ENCODE measurements at regions not wholly inside any gene's neighbourhood (a gene's known extent, or its start where the extent isn't known, plus 50 kb on each side); places are given as distances from the start of the nearest gene placed in this dataset.
"Not testable (repeated sequence)": the region's sequence is repeated elsewhere in the genome, so short reads cannot be mapped to it uniquely, and the experiment has no call there.

DNA sequence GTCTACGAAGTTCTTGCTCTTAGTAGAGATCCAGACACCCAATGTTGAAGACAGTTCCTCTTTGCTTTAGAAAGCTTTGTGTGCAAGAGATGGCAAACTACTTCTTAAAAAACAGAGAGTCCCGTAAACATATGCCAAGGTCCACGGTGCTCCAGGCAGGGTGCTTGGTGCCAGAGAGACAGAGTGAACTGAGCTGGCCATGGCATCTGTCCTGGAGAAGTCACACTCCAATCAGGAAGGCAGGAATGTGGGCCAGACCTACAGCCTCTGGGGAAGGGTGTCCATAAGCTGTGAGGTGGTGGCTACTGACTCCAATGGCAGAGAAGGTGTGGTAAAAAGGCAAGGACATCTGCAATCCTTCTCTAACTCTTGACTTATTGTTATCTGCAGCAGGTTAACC, 242.0 kb upstream of the PLGLB2 start:
- H3K27me3 ChIP-seq (replicated peaks); H3K9me3 ChIP-seq (replicated peaks); DNase-seq (ENCODE audit: low read depth in 1 of 2, low spot score in 2 of 2); H3K36me3 ChIP-seq; H3K4me3 ChIP-seq; H3K27ac ChIP-seq; H3K4me1 ChIP-seq (replicated peaks): not testable (repeated sequence)

DNA sequence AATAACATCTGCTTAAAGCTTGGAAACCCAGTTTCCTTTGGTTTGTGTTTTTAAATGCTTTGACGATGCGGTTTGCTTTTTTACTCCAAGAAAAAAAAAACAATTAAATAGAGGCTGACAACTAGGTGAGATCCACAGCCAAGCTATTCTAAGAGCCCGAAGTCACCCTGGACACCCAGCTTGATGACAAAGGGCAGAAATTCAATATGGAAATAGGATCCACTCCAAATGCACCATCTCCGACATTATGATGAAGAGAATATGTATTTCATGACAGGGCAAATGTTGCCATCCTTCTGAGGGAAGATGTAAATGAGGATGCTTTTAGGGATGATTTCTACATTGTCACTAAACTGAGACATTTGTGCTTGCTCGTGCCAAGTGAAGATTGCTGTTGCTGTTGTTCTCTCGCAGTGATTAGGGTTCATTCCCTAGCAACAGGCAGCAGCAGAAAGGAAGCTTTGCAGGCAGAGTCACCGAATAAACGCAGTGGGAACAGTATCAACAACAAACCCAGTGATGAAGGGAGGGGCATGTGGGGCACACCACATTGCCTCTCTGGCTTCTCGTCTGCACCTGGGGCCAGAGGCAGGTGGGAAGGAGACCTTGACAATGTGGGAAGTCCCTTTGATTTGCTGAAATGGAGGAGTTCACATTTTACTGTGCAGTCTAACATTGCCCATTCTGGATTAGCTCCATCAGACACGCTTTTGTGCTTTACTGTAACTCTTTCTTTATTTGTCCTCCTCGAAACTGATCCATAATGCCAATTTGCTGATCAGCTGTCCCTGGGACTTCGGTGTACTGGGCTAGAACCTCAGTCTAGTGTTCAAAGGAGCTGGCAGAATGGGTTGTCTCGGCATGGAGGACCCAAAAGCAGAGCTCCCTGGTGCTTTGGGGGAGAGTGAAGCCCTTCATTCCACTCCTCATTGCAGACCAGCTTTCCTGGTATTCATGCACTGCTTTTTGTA, 240.2 kb upstream of the PLGLB2 start:
- not testable (repeated sequence) for H3K27ac ChIP-seq; H3K36me3 ChIP-seq; H3K4me1 ChIP-seq (replicated peaks); H3K4me3 ChIP-seq; H3K9me3 ChIP-seq (replicated peaks); H3K27me3 ChIP-seq (replicated peaks); DNase-seq (ENCODE audit: low read depth in 1 of 2, low spot score in 2 of 2)

DNA sequence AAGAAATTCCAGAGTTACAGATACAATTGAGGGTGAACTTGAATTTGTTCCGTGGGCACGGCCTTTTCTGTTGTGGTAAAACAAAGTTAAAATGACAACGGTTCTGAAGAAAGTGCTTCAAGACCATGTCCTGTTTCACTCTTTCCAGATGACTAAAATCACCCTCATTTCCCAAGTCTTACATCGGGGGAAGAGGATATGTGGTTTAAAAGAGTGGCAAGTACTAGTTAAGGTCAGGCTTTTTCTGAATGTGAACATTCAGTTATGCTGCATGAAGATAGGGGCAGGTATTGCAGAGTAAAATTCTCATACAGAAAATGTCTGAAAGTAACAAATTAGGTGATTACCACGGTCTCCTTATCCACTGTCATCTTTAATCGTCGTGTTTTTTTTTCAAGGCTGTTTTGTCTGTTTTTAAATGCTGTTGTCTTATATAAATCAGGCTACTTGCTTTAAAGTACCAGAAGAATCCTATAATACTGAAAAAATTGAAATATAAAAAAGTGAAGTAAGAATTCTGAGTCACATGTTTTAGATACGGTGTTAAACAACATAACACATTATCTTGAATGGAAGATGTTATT, 236.6 kb upstream of the PLGLB2 start:
- H3K27ac ChIP-seq; H3K36me3 ChIP-seq; H3K4me1 ChIP-seq (replicated peaks); H3K4me3 ChIP-seq; H3K27me3 ChIP-seq (replicated peaks); DNase-seq (ENCODE audit: low read depth in 1 of 2, low spot score in 2 of 2); H3K9me3 ChIP-seq (replicated peaks): not testable (repeated sequence)

DNA sequence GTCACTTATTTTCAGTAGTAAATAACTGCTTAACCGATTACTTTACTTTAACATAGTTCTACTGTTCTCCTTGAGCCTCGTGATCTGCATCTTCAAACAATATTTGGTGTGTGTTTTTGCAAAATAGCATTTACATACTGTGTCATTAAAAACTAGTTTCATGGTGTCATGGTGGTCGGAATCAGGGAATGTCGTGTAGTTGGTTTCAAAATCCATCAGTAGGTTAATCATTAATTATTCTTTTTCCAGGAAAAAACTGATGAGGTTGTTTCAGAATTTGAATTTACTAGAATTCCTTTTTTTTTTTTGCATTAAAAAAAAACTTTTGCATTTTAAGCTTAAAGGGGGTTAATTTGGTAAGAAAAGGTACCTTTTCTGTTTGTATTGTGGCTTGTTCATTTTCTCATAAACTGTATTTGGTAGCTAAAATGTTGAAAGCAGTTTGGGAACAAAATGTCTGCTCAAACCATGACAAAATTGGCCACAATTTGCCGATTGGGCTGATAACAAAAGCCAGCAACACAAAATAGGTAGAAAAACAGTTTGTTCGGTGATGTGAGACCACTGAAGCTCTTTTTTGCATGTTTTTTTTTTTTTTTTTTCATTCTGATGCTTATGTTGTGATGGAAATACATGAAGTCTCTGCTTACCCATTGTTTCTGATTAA, 234.9 kb upstream of the PLGLB2 start:
- not testable (repeated sequence) for H3K9me3 ChIP-seq (replicated peaks); H3K4me1 ChIP-seq (replicated peaks); H3K36me3 ChIP-seq; H3K27me3 ChIP-seq (replicated peaks); H3K4me3 ChIP-seq; DNase-seq (ENCODE audit: low read depth in 1 of 2, low spot score in 2 of 2); H3K27ac ChIP-seq

DNA sequence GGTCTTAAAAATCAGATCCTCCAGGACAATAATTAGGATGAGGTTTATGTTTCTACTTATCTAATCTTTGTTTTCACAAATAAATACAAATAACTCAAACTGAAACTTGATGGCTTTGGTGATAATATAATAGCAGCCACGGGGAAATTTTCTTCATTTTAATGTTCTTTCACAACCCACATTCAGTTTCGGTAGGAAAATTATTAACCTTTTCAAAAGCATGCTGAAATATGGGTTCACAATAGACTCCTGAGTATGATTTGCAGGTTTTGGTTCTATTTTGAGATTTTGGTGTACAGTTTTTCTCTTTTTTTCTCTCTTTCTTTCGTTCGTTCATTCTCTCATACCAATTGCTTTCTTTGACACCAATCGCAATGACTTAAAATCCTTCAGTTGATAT, 233.9 kb upstream of the PLGLB2 start:
- not testable (repeated sequence) for H3K9me3 ChIP-seq (replicated peaks); H3K36me3 ChIP-seq; H3K4me1 ChIP-seq (replicated peaks); DNase-seq (ENCODE audit: low read depth in 1 of 2, low spot score in 2 of 2); H3K27ac ChIP-seq; H3K4me3 ChIP-seq; H3K27me3 ChIP-seq (replicated peaks)

DNA sequence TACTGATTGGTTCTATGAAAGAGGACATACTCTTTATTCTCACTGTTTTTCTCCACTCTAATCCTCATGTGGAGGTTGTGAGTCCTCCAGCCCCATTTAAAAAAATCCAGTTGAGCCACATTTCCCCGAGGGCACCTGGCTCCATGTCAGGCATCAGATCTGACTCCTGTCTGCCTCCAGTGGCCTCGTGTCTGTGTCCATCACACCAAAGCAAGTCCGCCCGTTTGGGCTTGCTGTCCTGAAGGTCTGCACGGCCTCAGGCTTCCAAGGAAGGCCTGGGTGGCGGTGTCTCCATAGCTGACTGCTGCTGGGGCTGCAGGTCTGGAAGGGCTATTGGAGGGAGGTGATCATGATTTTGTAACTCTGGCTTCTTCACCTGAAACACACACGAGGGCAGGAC, 233.4 kb upstream of the PLGLB2 start:
- H3K9me3 ChIP-seq (replicated peaks); H3K36me3 ChIP-seq; DNase-seq (ENCODE audit: low read depth in 1 of 2, low spot score in 2 of 2); H3K27ac ChIP-seq; H3K27me3 ChIP-seq (replicated peaks); H3K4me1 ChIP-seq (replicated peaks); H3K4me3 ChIP-seq: not testable (repeated sequence)

DNA sequence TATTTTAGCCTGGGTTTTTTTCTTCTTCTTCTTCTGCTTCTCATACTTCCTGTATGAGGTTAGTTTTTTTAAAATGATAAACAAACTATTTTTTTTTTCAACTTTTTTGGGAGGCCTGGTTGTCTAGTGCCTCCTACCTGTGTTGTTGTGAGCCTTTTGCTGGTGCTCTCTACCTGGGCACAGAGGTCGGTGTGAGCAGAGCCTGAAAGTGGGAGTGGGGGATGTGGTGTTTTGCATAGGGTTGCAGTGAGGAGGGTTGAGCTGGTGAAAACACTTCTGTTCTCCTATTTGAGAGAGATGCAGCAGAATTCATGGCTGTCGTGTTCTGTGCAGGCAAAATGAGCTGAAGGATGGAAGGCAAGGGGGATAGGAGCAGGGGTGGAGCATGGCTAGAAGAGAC, 232.7 kb upstream of the PLGLB2 start:
- not testable (repeated sequence) for H3K4me3 ChIP-seq; H3K27ac ChIP-seq; H3K9me3 ChIP-seq (replicated peaks); H3K4me1 ChIP-seq (replicated peaks); DNase-seq (ENCODE audit: low read depth in 1 of 2, low spot score in 2 of 2); H3K36me3 ChIP-seq; H3K27me3 ChIP-seq (replicated peaks)

DNA sequence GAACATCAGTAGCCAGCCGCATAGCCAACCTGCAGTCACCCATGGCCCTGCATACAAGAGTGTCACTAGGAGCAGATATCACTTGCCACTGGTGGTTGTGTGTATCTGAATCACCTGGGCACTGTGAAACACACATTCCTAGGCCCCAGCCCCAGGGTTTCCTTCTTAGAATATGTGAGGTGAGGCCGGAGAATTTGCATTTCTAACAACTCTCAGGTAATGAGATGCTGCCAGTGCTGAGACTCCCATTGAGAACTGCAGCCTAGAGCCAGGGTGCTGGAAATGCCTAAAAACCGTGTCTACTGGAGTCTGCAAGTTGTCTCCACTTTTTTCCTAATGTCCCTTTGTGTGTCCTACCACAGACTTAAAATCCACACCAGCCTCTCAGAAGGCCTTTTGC, 232.0 kb upstream of the PLGLB2 start:
- H3K27ac ChIP-seq; H3K27me3 ChIP-seq (replicated peaks); DNase-seq (ENCODE audit: low read depth in 1 of 2, low spot score in 2 of 2); H3K4me1 ChIP-seq (replicated peaks); H3K9me3 ChIP-seq (replicated peaks); H3K4me3 ChIP-seq; H3K36me3 ChIP-seq: not testable (repeated sequence)

DNA sequence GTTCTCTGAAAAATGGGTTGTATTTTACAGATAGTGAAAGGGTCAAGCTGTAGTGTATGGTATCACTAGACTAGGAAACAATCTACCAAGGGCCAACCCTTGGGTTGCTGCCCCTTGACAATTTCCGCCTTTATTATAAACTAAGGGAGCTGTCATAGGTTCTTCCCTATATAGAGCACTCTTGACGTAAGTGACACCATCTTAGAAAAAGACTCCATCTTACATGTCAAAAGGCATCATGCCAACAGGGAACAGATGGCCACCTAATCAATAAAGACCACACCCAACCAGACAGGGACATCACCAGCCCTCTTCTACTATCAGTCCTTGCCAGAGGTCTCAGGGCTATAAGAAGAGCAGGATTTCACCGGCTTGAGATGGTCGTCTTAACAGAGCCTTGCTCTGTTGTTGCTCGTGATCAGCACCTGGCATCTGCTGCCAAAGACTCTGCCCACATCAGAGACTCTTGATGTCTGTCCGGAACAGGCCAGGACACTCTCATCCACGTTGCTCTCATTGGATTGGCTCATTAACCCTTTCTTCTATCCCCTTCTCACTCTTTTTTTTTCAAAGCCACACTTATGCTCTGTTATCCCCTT, 231.4 kb upstream of the PLGLB2 start:
- H3K4me3 ChIP-seq; H3K9me3 ChIP-seq (replicated peaks); H3K27me3 ChIP-seq (replicated peaks); H3K36me3 ChIP-seq; H3K27ac ChIP-seq; DNase-seq (ENCODE audit: low read depth in 1 of 2, low spot score in 2 of 2); H3K4me1 ChIP-seq (replicated peaks): not testable (repeated sequence)

DNA sequence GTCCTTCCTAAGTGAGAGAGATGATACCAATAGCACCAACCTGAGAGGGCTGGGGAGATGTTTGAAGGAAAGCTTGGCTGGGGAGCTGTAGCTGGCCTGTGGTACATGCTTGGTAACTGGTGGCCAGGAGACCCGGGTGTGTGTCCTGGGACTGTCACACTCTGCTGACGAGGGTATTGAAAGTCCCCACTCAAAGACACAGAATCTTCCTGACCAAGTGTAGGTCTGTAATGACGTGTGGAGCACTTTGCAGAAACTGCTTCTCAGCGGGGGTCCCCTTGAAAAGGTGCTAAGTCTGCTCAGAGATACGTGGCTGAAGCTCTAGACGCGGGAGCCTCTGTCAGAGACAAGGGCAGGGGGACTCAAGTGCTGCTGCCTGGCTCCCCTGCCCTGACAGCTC, 230.4 kb upstream of the PLGLB2 start:
- H3K4me3 ChIP-seq; H3K27ac ChIP-seq; DNase-seq (ENCODE audit: low read depth in 1 of 2, low spot score in 2 of 2): not testable (repeated sequence)

DNA sequence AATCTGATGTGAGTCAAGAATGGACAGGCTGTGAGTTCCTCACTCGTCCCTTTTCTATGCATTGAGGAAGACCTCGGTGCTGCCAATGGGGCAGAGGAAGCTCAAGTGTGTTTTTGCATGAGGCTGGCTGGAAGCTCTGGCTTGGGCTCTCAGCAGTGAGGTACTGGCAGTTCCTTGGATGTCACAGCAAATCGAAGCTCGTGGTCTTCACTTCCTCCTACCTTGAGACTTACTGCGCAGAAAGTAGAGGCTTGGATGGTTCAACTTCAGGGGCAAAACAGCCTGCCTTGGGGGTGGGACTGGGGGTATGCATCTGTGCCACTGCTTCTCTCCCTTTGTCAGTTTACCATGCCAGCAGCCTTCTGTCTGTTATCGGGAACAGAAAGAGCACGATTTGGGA, 229.8 kb upstream of the PLGLB2 start:
- not testable (repeated sequence) for H3K36me3 ChIP-seq; H3K4me1 ChIP-seq (replicated peaks); H3K27ac ChIP-seq; H3K27me3 ChIP-seq (replicated peaks); DNase-seq (ENCODE audit: low read depth in 1 of 2, low spot score in 2 of 2); H3K4me3 ChIP-seq; H3K9me3 ChIP-seq (replicated peaks)

More for the DNA sequence above, 230.4 kb upstream of the PLGLB2 start:
- H3K36me3 ChIP-seq; H3K27me3 ChIP-seq (replicated peaks); H3K4me1 ChIP-seq (replicated peaks); H3K9me3 ChIP-seq (replicated peaks): not testable (repeated sequence)

DNA sequence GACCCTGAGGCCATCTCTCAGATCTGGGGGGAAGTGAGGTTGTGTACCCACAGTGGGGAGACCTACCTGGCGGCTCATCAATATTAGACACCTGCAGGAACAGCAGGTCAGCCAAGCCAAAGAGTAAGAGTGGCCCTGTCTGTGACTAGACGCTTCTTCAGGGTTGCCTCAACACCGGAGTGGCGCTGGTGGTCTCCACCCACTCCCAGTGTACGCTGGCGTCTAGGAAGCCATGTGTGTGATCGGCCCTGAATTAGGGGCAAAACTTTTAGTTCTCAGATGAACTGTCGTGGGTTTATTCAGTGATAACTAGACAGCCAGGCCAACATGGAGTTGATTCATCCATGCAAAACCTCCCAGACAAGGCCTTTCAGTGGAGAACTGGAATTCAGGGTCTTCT, 229.3 kb upstream of the PLGLB2 start:
- H3K4me1 ChIP-seq (replicated peaks); H3K4me3 ChIP-seq; H3K27ac ChIP-seq; H3K9me3 ChIP-seq (replicated peaks); H3K27me3 ChIP-seq (replicated peaks); DNase-seq (ENCODE audit: low read depth in 1 of 2, low spot score in 2 of 2); H3K36me3 ChIP-seq: not testable (repeated sequence)

DNA sequence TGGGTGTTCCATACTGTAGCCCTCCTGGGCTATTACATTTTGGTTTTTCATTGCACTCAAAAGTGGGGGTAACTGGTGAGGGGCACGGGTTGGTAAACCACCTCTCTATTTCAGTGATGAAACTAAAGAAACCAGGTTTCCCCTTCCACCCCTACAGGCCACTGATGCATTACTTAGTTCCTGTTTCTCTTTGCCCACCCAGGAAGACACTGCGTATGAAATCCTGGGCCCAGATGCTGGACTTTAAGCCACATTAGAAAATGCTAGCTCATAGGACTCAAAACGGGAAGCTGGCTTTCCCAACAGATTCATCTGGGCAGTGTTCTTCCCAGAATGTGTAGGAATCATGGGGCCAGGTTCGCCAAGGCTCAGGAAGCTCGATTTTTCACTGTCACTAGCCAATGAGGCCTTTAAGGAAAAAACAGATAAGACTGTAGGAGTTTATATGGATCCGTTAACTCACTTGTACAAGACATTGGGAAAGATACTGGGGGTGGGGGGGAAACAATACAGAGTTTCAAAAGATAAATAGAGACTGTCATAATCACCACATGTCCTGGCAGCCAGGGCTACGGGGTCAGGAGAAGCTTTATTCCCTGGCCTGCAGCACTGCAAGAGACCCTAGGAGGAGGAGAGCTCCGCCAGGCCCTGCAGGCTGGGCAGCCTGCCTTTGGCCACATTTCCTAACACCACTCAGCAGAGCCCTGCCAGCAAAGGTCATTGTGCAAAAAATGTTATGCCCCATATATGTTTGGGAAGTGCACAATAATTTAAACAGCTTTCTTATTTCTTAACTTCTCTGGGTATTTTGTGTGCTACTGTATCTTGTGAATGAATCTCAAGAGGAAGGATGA, 228.5 kb upstream of the PLGLB2 start:
- H3K27ac ChIP-seq; H3K4me1 ChIP-seq (replicated peaks); DNase-seq (ENCODE audit: low read depth in 1 of 2, low spot score in 2 of 2); H3K4me3 ChIP-seq; H3K36me3 ChIP-seq; H3K9me3 ChIP-seq (replicated peaks); H3K27me3 ChIP-seq (replicated peaks): not testable (repeated sequence)

Data from SJSA1 (cell line).